ENCODE measurements at regions not wholly inside any gene's neighbourhood (a gene's known extent, or its start where the extent isn't known, plus 50 kb on each side); places are given as distances from the start of the nearest gene placed in this dataset.

- TF ChIP-seq CTCF (IDR thresholded peaks at IDR 0.05), result no peak
- no peak for TF ChIP-seq EZH2 (IDR thresholded peaks at IDR 0.05; ENCODE audit: borderline replicate concordance, insufficient read depth, low read depth, low read length, poor library complexity, severe bottlenecking)
Observed at GRCh38 chr3:163952499-163952898, 1125.8 kb downstream of the SI start.

All from B cell (primary cell).